A673 (cell line): ENCODE measurements at regions not wholly inside any gene's neighbourhood (a gene's known extent, or its start where the extent isn't known, plus 50 kb on each side); places are given as distances from the start of the nearest gene placed in this dataset.

ENCODE experiments used
- EZH2 ChIP-seq: fragments of 200-600 bp; sonication (generic); IDR thresholded peaks from 2 replicates; pipeline ENCODE4 v1.6.1; 2017; ENCODE audit warnings: borderline replicate concordance, low read depth, mild to moderate bottlenecking, mixed read lengths, antibody characterized with exemption, low read length; ENCODE audit not compliant: poor library complexity, severe bottlenecking
- TF ChIP-seq, protein P1 (sequence below): fragments of 300-800, 200-600 bp; sonication (generic); conservative IDR thresholded peaks from 2 replicates; pipeline ENCODE4 v1.5.1; 2017; ENCODE audit warnings: low read depth, mild to moderate bottlenecking, antibody characterized with exemption, low read length, moderate library complexity, mixed read lengths

DNA sequence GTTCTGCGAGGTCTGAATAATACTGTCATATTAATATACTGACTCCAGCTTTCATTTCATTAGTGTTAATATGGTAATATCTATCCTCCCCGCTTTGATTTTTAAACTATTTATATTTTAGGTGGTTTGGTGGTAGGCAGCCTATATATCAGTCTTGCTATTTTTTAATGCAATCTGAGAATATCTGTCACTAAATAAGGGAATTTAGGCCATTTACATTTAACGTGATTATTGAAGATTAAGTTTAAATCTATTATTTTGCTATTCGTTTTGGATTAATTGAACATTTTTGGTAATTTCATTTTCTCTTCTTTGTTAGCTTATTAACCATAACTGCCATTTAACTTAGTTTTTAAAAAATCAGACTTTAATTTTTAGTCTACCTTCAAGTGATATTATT is 247.7 kb upstream of the PMFBP1 start:
- TF ChIP-seq, protein P1, sequence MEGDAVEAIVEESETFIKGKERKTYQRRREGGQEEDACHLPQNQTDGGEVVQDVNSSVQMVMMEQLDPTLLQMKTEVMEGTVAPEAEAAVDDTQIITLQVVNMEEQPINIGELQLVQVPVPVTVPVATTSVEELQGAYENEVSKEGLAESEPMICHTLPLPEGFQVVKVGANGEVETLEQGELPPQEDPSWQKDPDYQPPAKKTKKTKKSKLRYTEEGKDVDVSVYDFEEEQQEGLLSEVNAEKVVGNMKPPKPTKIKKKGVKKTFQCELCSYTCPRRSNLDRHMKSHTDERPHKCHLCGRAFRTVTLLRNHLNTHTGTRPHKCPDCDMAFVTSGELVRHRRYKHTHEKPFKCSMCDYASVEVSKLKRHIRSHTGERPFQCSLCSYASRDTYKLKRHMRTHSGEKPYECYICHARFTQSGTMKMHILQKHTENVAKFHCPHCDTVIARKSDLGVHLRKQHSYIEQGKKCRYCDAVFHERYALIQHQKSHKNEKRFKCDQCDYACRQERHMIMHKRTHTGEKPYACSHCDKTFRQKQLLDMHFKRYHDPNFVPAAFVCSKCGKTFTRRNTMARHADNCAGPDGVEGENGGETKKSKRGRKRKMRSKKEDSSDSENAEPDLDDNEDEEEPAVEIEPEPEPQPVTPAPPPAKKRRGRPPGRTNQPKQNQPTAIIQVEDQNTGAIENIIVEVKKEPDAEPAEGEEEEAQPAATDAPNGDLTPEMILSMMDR, result no peak
- no peak for TF ChIP-seq EZH2
